OCI-LY3 (cell line): ENCODE measurements at regions not wholly inside any gene's neighbourhood (a gene's known extent, or its start where the extent isn't known, plus 50 kb on each side); places are given as distances from the start of the nearest gene placed in this dataset.

Source experiments
- H2AFZ ChIP-seq: fragments of 200-600, 300-600 bp; shearing (Covaris generic); 2 replicates; pipeline ENCODE4 v1.6.0; 2014; ENCODE audit warnings: antibody characterized with exemption, low read depth, low read length
- H3K27ac ChIP-seq: fragments of 200-600, 300-600 bp; sonication (generic); 2 replicates; pipeline ENCODE4 v1.5.1; 2014; ENCODE audit warnings: mild to moderate bottlenecking, low read length, moderate library complexity, mixed read lengths
- H3K27me3 ChIP-seq: fragments of 200-600, 300-600 bp; sonication (generic); 2 replicates; pipeline ENCODE4 v1.6.1; 2014; ENCODE audit warnings: low read depth, low read length, mixed read lengths
- H3K36me3 ChIP-seq: fragments of 200-600, 300-600 bp; sonication (generic); replicated peaks from 2 replicates; pipeline ENCODE3; 2014; ENCODE audit warnings: low read depth, low read length, mixed read lengths
- H3K4me1 ChIP-seq: fragments of 300-600, 200-600 bp; sonication (generic); 2 replicates; pipeline ENCODE4 v1.6.1; 2014; ENCODE audit warnings: low read length, mixed read lengths
- H3K4me2 ChIP-seq: fragments of 200-600, 300-600 bp; sonication (generic); 2 replicates; pipeline ENCODE4 v1.6.1; 2014; ENCODE audit warnings: low read length, mixed read lengths
- H3K4me3 ChIP-seq: fragments of 300-600, 200-600 bp; sonication (generic); 2 replicates; pipeline ENCODE4 v1.5.1; 2014; ENCODE audit warnings: antibody characterized with exemption, mild to moderate bottlenecking, low read length, moderate library complexity
- H3K79me2 ChIP-seq: fragments of 300-600, 200-600 bp; shearing (Covaris generic); 2 replicates; pipeline ENCODE4 v1.6.1; 2014; ENCODE audit warnings: mild to moderate bottlenecking, low read length, mixed read lengths
- H3K9ac ChIP-seq: fragments of 300-600, 200-600 bp; shearing (Covaris generic); 2 replicates; pipeline ENCODE4 v1.6.0; 2014; ENCODE audit warnings: mild to moderate bottlenecking, low read length, moderate library complexity
- H3K9me3 ChIP-seq: fragments of 200-600, 300-600 bp; shearing (Covaris generic); 2 replicates; pipeline ENCODE4 v1.6.1; 2014; ENCODE audit warnings: low read length, mixed read lengths; ENCODE audit not compliant: insufficient read depth
- H4K20me1 ChIP-seq: fragments of 200-600, 300-600 bp; sonication (generic); 2 replicates; pipeline ENCODE4 v1.6.1; 2016; ENCODE audit warnings: low read length, mixed read lengths; ENCODE audit not compliant: insufficient read depth
- CTCF ChIP-seq: fragments of 200-600, 300-600 bp; sonication (generic); IDR thresholded peaks from 2 replicates; pipeline ENCODE4 v1.5.1; 2014; ENCODE audit warnings: antibody characterized with exemption, low read length, low read depth
- EZH2phosphoT487 ChIP-seq: fragments of 200-600 bp; shearing (Covaris generic); IDR thresholded peaks from 2 replicates; pipeline ENCODE4 v1.6.1; 2018; ENCODE audit warnings: antibody characterized with exemption, mixed run types, low read depth

GRCh38 chr4:171181090-171181489 is 632.1 kb upstream of the GALNTL6 start:
- Histone ChIP-seq H3K9me3 (no peaks in the 10 kb centered on the region), H3K79me2 (no peaks in the 10 kb centered on the region), H3K9ac (no peak overlapping the region), H2AFZ (no peak overlapping the region), H3K27ac (no peak overlapping the region), H3K4me1 (no peaks in the 10 kb centered on the region), H3K27me3 (no peaks in the 10 kb centered on the region), H3K4me3 (no peak overlapping the region), H3K4me2 (no peak overlapping the region), H3K36me3 (no peaks in the 10 kb centered on the region), H4K20me1 (no peaks in the 10 kb centered on the region)
- no peak for TF ChIP-seq CTCF
- TF ChIP-seq EZH2phosphoT487: no peak

- Histone ChIP-seq H2AFZ (no peak overlapping the region), H3K9me3 (no peaks in the 10 kb centered on the region)
Observed at GRCh38 chr4:171170671-171171070, 642.5 kb upstream of the GALNTL6 start.

GRCh38 chr4:171169396-171169795 is 643.8 kb upstream of the GALNTL6 start:
- no peak overlapping the region for H2AFZ ChIP-seq
- H3K79me2 ChIP-seq: no peaks in the 10 kb centered on the region
- no peaks in the 10 kb centered on the region for H3K27me3 ChIP-seq
- H3K4me2 ChIP-seq: no peak overlapping the region
- TF ChIP-seq CTCF (no peak), EZH2phosphoT487 (no peak)
- H3K4me3 ChIP-seq: no peak overlapping the region
- H3K36me3 ChIP-seq: no peaks in the 10 kb centered on the region
- H3K4me1 ChIP-seq: no peaks in the 10 kb centered on the region
- no peak overlapping the region for H3K9ac ChIP-seq
- no peak overlapping the region for H3K27ac ChIP-seq
- H4K20me1 ChIP-seq: no peaks in the 10 kb centered on the region
- H3K9me3 ChIP-seq: no peaks in the 10 kb centered on the region

More at GRCh38 chr4:171170671-171171070, 642.5 kb upstream of the GALNTL6 start:
- Histone ChIP-seq H3K4me1 (no peaks in the 10 kb centered on the region), H3K27me3 (no peaks in the 10 kb centered on the region), H3K4me2 (no peak overlapping the region), H3K36me3 (no peaks in the 10 kb centered on the region), H3K4me3 (no peak overlapping the region), H4K20me1 (no peaks in the 10 kb centered on the region), H3K79me2 (no peaks in the 10 kb centered on the region), H3K9ac (no peak overlapping the region), H3K27ac (no peak overlapping the region)
- no peak for TF ChIP-seq EZH2phosphoT487
- TF ChIP-seq CTCF: no peak

- Histone ChIP-seq H4K20me1 (no peaks in the 10 kb centered on the region), H3K4me2 (no peak overlapping the region), H3K4me3 (no peak overlapping the region), H3K9ac (no peak overlapping the region), H3K27me3 (no peaks in the 10 kb centered on the region), H3K27ac (no peak overlapping the region), H2AFZ (no peak overlapping the region), H3K36me3 (no peaks in the 10 kb centered on the region), H3K79me2 (no peaks in the 10 kb centered on the region), H3K4me1 (no peaks in the 10 kb centered on the region), H3K9me3 (no peaks in the 10 kb centered on the region)
- no peak for TF ChIP-seq EZH2phosphoT487
- TF ChIP-seq CTCF: no peak
Observed at GRCh38 chr4:171162478-171162877, 650.7 kb upstream of the GALNTL6 start.
